WI38 (cell line): ENCODE measurements at regions not wholly inside any gene's neighbourhood (a gene's known extent, or its start where the extent isn't known, plus 50 kb on each side); places are given as distances from the start of the nearest gene placed in this dataset.

Source experiments
- H3K4me3 ChIP-seq: 2 replicates; pipeline ENCODE4 v1.5.1; 2011; ENCODE audit warnings: low read depth, mild to moderate bottlenecking, control low read depth, low read length
- CTCF ChIP-seq: IDR thresholded peaks from 2 replicates; pipeline ENCODE4 v1.5.1; 2012; ENCODE audit warnings: low read depth, mild to moderate bottlenecking, control low read depth, low read length

- no peak overlapping the region for H3K4me3 ChIP-seq
Observed at GRCh38 chr3:103341078-103341606, 906.3 kb downstream of the ZPLD1 start.

GRCh38 chr3:103342205-103342731, 907.5 kb downstream of the ZPLD1 start:
- no peak overlapping the region for H3K4me3 ChIP-seq
- TF ChIP-seq CTCF: no peak

More at GRCh38 chr3:103341078-103341606, 906.3 kb downstream of the ZPLD1 start:
- no peak for TF ChIP-seq CTCF

GRCh38 chr3:103349760-103350159, 914.9 kb downstream of the ZPLD1 start:
- no peak for TF ChIP-seq CTCF
- H3K4me3 ChIP-seq: no peak overlapping the region

- no peak for TF ChIP-seq CTCF
- no peak overlapping the region for H3K4me3 ChIP-seq
Observed at GRCh38 chr3:103365467-103365866, 930.7 kb downstream of the ZPLD1 start.

GRCh38 chr3:103367481-103367880, 932.7 kb downstream of the ZPLD1 start:
- no peak overlapping the region for H3K4me3 ChIP-seq
- no peak for TF ChIP-seq CTCF

GRCh38 chr3:103371411-103371810, 936.6 kb downstream of the ZPLD1 start:
- TF ChIP-seq CTCF: no peak
- no peak overlapping the region for H3K4me3 ChIP-seq

GRCh38 chr3:103372031-103372430, 937.2 kb downstream of the ZPLD1 start:
- no peak overlapping the region for H3K4me3 ChIP-seq
- TF ChIP-seq CTCF: no peak
